HepG2 (cell line): ENCODE measurements at regions not wholly inside any gene's neighbourhood (a gene's known extent, or its start where the extent isn't known, plus 50 kb on each side); places are given as distances from the start of the nearest gene placed in this dataset.

ENCODE experiments used
- ATAC-seq: fragments of 200-7000 bp; cut with Tn5 transposase; 3 replicates; pipeline ENCODE4 v1.9.1; 2020; ENCODE audit warnings: mild to moderate bottlenecking, moderate library complexity
- BruUV-seq: library from RNA; stranded (reverse); fragments of 400-500 nt; replicated peaks from 2 replicates; lab custom pipeline; 2021; lab: Mats Ljungman, UMichigan
- CTCF ChIA-PET: fragments of 300-600 bp; formaldehyde crosslinking; extraction: SDS; loops from one replicate; lab custom pipeline; 2021; ENCODE audit warnings: low total read pairs, inconsistent platforms, low intra/inter-chr PET ratio; lab: Yijun Ruan, JAX
- POLR2A ChIA-PET: fragments of 350-600 bp; sonication (Branson Sonifier 250); formaldehyde crosslinking; loops from one replicate; lab custom pipeline; 2020; ENCODE audit warnings: antibody characterized with exemption, inconsistent platforms; lab: Yijun Ruan, JAX
- DNase-seq: peaks from one replicate; pipeline ENCODE4 v3.0.0-alpha.2; 2015; ENCODE audit warnings: low spot score
- FAIRE-seq: peaks from 3 replicates; lab custom pipeline; 2011; peaks lifted over from hg19 to GRCh38; lab: Jason Lieb, UNC
- H2AFZ ChIP-seq: one replicate; pipeline ENCODE4 v1.6.1; 2011; ENCODE audit warnings: low read length, inconsistent platforms
- H3K27ac ChIP-seq: fragments of 300-600 bp; 3 replicates; pipeline ENCODE4 v1.8.0; 2011; ENCODE audit warnings: mixed run types, mild to moderate bottlenecking, mixed read lengths, low read length, inconsistent platforms; ENCODE audit not compliant: insufficient read depth; ENCODE audit errors: extremely low read length
- H3K27me3 ChIP-seq, 2 experiments: fragments of 200-600 bp in 1 of 2; 2 replicates in 1 of 2; 3 replicates in 1 of 2; pipeline versions ENCODE4 v1.6.0 to v1.8.0; 2011; ENCODE audit warnings: low read length in 2 of 2, mild to moderate bottlenecking in 2 of 2, moderate library complexity in 2 of 2, inconsistent platforms in 1 of 2; ENCODE audit not compliant: insufficient read depth in 2 of 2, control insufficient read depth in 1 of 2
- H3K36me3 ChIP-seq, 2 experiments: fragments of 200-600 bp in 1 of 2; replicated peaks in 1 of 2; 2 replicates in 1 of 2; 3 replicates in 1 of 2; pipeline versions ENCODE4 v1.5.1 to v1.8.0; 2011; ENCODE audit warnings: low read length in 2 of 2, inconsistent platforms in 1 of 2; ENCODE audit not compliant: insufficient read depth in 2 of 2, control insufficient read depth in 1 of 2
- H3K4me1 ChIP-seq: 2 replicates; pipeline ENCODE4 v1.5.1; 2012; ENCODE audit warnings: low read length, inconsistent platforms; ENCODE audit not compliant: insufficient read depth
- H3K4me2 ChIP-seq: 2 replicates; pipeline ENCODE4 v1.6.0; 2011; ENCODE audit warnings: low read depth, low read length, inconsistent platforms
- H3K4me3 ChIP-seq, 3 experiments: fragments of 200-600 bp in 1 of 3; sonication (generic), shearing (Covaris generic) in 1 of 3; replicated peaks in 1 of 3; 2 replicates each; pipeline ENCODE4 v1.5.1; 2011 to 2016; ENCODE audit warnings: low read length in 3 of 3, inconsistent platforms in 2 of 3, low read depth in 2 of 3, mild to moderate bottlenecking in 2 of 3, control low read depth in 1 of 3, mixed read lengths in 1 of 3; ENCODE audit not compliant: insufficient read depth in 1 of 3
- H3K79me2 ChIP-seq: one replicate; pipeline ENCODE4 v1.6.1; 2011; ENCODE audit warnings: low read length, inconsistent platforms; ENCODE audit not compliant: insufficient read depth
- H3K9ac ChIP-seq: 2 replicates; pipeline ENCODE4 v1.6.0; 2011; ENCODE audit warnings: mild to moderate bottlenecking, low read depth, low read length, inconsistent platforms; ENCODE audit not compliant: insufficient read depth
- H3K9me3 ChIP-seq: 2 replicates; pipeline ENCODE4 v1.5.1; 2012; ENCODE audit warnings: mild to moderate bottlenecking, low read length
- H4K20me1 ChIP-seq: 2 replicates; pipeline ENCODE4 v1.6.0; 2011; ENCODE audit warnings: inconsistent platforms, mild to moderate bottlenecking, low read length, moderate library complexity; ENCODE audit not compliant: insufficient read depth
- CENPX ChIP-seq: sonication (generic); formaldehyde crosslinking; IDR thresholded peaks from 2 replicates; pipeline ENCODE4 v1.9.0; 2021; ENCODE audit warnings: mild to moderate bottlenecking, missing genetic modification reagents, moderate library complexity
- CREB1 ChIP-seq, 2 experiments: fragments of 450-650 bp in 1 of 2; IDR thresholded peaks; 2 replicates each; pipeline ENCODE4 v1.6.1; 2016 to 2017; ENCODE audit warnings: control low read depth in 1 of 2, mild to moderate bottlenecking in 1 of 2, missing compliant biosample characterization in 1 of 2, missing genetic modification characterization in 1 of 2
- JARID2 ChIP-seq: sonication (generic); formaldehyde crosslinking; IDR thresholded peaks from 2 replicates; pipeline ENCODE4 v1.8.1; 2023; ENCODE audit warnings: missing genetic modification reagents, inconsistent platforms; ENCODE audit not compliant: insufficient replicate concordance
- MAFF ChIP-seq: IDR thresholded peaks from 2 replicates; pipeline ENCODE4 v1.6.1; 2011; ENCODE audit warnings: low read depth, low read length, improper control_type of control experiment
- MAFK ChIP-seq, 2 experiments: IDR thresholded peaks in 1 of 2; conservative IDR thresholded peaks in 1 of 2; 2 replicates each; pipeline ENCODE4 v1.6.1; 2011; ENCODE audit warnings: improper control_type of control experiment in 2 of 2, low read length in 2 of 2
- NBN ChIP-seq: fragments of 450-650 bp; conservative IDR thresholded peaks from 2 replicates; pipeline ENCODE4 v1.6.1; 2017
- ZNF724P ChIP-seq: sonication (generic); formaldehyde crosslinking; IDR thresholded peaks from 2 replicates; pipeline ENCODE4 v1.8.0; 2022; ENCODE audit warnings: missing genetic modification reagents, borderline replicate concordance
- WGBS: methylation state at CpG from one replicate; pipeline ENCODE4 v1.1.6; 2017; ENCODE audit warnings: low lambda C conversion rate; 5-methylcytosine and 5-hydroxymethylcytosine counted together
- in situ Hi-C: cut with HindIII; loops from 2 replicates; pipeline ENCODE4 v1.10.0; 2017; ENCODE audit warnings: low pct_unique_long_range_greater_than_20kb; ENCODE audit not compliant: extremely low pct_ligation_motif_present
- intact Hi-C: fragments of 100-400 bp; cut with micrococcal nuclease; formaldehyde crosslinking; loops from one replicate; pipeline ENCODE4 v1.10.0; 2022; ENCODE audit not compliant: unreplicated experiment

GRCh38 chr22:26827611-26828010 lies 170.2 kb downstream of the MIAT start:
- Histone ChIP-seq H3K27me3 (peaks cover 2 to 21% of the 10 kb centered on the region in 2 experiments; a peak in 3 of 5 replicates), H3K36me3 (no peaks in the 10 kb centered on the region), H3K4me3 (no peak overlapping the region), H3K9ac (no peak overlapping the region), H4K20me1 (no peaks in the 10 kb centered on the region), H2AFZ (no peak overlapping the region), H3K27ac (no peak overlapping the region), H3K9me3 (no peaks in the 10 kb centered on the region), H3K4me1 (no peaks in the 10 kb centered on the region), H3K79me2 (no peaks in the 10 kb centered on the region), H3K4me2 (no peak overlapping the region)
- POLR2A ChIA-PET, result no interaction called here
- DNase-seq (no peak), FAIRE-seq (no peak), ATAC-seq (no peak)
- TF ChIP-seq MAFF (0 out of 2 replicates have a peak, but pooled peaks have one; percentile 31), MAFK (conservative IDR thresholded peaks at IDR 0.05 in 1 of 2, IDR thresholded peaks at IDR 0.05 in 1 of 2; ENCODE audit: low read length in 2 of 2) (peak; percentile 35 to 36; a peak in 1 of 4 replicates), CENPX (CRISPR knock-in tag) (no peak)
- BruUV-seq, result no TSS peak
- 4% methylated on average over 4 of the region's 4 CpGs for WGBS
- in situ Hi-C loops (no loop called here), intact Hi-C loops (no loop called here)
- CTCF ChIA-PET, result no interaction called here

GRCh38 chr22:26828311-26828710 lies 170.9 kb downstream of the MIAT start:
- TF ChIP-seq NBN, result no peak
- TF ChIP-seq ZNF724P (CRISPR knock-in tag), result no peak
- TF ChIP-seq JARID2, result no peak
- peak; percentile 59 for TF ChIP-seq CREB1 (IDR thresholded peaks at IDR 0.05)
- no peak for TF ChIP-seq CREB1 (CRISPR knock-in tag; IDR thresholded peaks at IDR 0.05)
- Histone ChIP-seq H3K79me2 (no peaks in the 10 kb centered on the region), H3K27me3 (peaks cover 2 to 24% of the 10 kb centered on the region in 2 experiments; a peak in 3 of 5 replicates), H4K20me1 (no peaks in the 10 kb centered on the region), H3K4me1 (no peaks in the 10 kb centered on the region), H3K36me3 (no peaks in the 10 kb centered on the region), H3K9me3 (no peaks in the 10 kb centered on the region), H2AFZ (no peak overlapping the region), H3K27ac (no peak overlapping the region), H3K4me3 (no peak overlapping the region), H3K9ac (no peak overlapping the region), H3K4me2 (no peak overlapping the region)
- no peak for ATAC-seq
- intact Hi-C loops (no loop called here), in situ Hi-C loops (no loop called here)
- FAIRE-seq, result no peak
- 33% methylated on average over 2 of the region's 3 CpGs for WGBS
- no peak for DNase-seq
- ChIA-PET POLR2A (no interaction called here), CTCF (no interaction called here)
- no TSS peak for BruUV-seq
